Ishikawa (cell line): ENCODE measurements at regions not wholly inside any gene's neighbourhood (a gene's known extent, or its start where the extent isn't known, plus 50 kb on each side); places are given as distances from the start of the nearest gene placed in this dataset.

ENCODE experiments used
- RAD21 ChIP-seq: IDR thresholded peaks from 2 replicates; pipeline ENCODE4 v1.6.1; 2012; ENCODE audit warnings: low read depth
- REST ChIP-seq: IDR thresholded peaks from 2 replicates; pipeline ENCODE4 v1.6.1; 2012; ENCODE audit warnings: low read depth, mild to moderate bottlenecking

DNA sequence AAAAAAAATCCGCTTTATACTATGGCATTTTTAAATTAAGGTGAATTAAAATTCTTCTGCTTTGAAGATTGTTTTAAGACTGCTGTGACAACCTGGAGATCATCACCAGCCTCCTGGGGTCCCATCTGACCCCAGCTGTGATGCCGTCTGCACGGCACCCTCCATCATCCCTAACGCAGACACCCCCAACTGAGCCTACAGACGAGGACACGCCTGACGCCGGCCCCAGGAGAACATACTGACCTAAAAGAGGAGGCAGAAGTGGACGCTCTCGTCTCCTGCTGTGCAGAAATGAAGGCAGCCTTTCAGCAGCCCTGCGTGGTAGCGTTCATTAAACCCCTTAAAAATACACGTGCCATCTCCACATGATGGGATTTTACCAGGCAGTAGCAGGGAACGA lies 125.6 kb upstream of the PPP1R26 start:
- no peak for TF ChIP-seq REST
- no peak for TF ChIP-seq RAD21
